ENCODE measurements at regions not wholly inside any gene's neighbourhood (a gene's known extent, or its start where the extent isn't known, plus 50 kb on each side); places are given as distances from the start of the nearest gene placed in this dataset.
"Not testable (repeated sequence)": the region's sequence is repeated elsewhere in the genome, so short reads cannot be mapped to it uniquely, and the experiment has no call there.

- ATAC-seq = no peak
- DNase-seq = no peak
- H3K4me1 Mint-ChIP-seq (ENCODE audit: low read depth) = no peaks in the 10 kb centered on the region
- no peaks in the 10 kb centered on the region for H3K9me3 Mint-ChIP-seq (ENCODE audit: insufficient read depth)
- no peaks in the 10 kb centered on the region for H3K36me3 Mint-ChIP-seq (ENCODE audit: low read depth)
- ChIA-PET CTCF (no interaction called here), POLR2A (no interaction called here)
- no peak overlapping the region for H3K27ac Mint-ChIP-seq
- H3K27me3 Mint-ChIP-seq (ENCODE audit: low read depth) = no peaks in the 10 kb centered on the region
- no peak overlapping the region for H3K4me3 Mint-ChIP-seq
Observed at GRCh38 chr12:23126794-23127193, 501.8 kb downstream of the ETNK1 start.

- Mint-ChIP-seq H3K27ac (no peak overlapping the region), H3K4me1 (ENCODE audit: low read depth) (no peaks in the 10 kb centered on the region), H3K9me3 (ENCODE audit: insufficient read depth) (no peaks in the 10 kb centered on the region), H3K27me3 (ENCODE audit: low read depth) (no peaks in the 10 kb centered on the region), H3K4me3 (no peak overlapping the region), H3K36me3 (ENCODE audit: low read depth) (no peaks in the 10 kb centered on the region)
- DNase-seq = no peak
- no peak for ATAC-seq
- POLR2A ChIA-PET = no interaction called here
- CTCF ChIA-PET = no interaction called here
Observed at GRCh38 chr12:23127701-23128100, 502.7 kb downstream of the ETNK1 start.

- CTCF ChIA-PET = no interaction called here
- ATAC-seq (no peak), DNase-seq (no peak)
- H3K27me3 Mint-ChIP-seq (ENCODE audit: low read depth) = no peaks in the 10 kb centered on the region
- no peaks in the 10 kb centered on the region for H3K36me3 Mint-ChIP-seq (ENCODE audit: low read depth)
- H3K27ac Mint-ChIP-seq = no peak overlapping the region
- POLR2A ChIA-PET = no interaction called here
- no peak overlapping the region for H3K4me3 Mint-ChIP-seq
- H3K9me3 Mint-ChIP-seq (ENCODE audit: insufficient read depth) = no peaks in the 10 kb centered on the region
- no peaks in the 10 kb centered on the region for H3K4me1 Mint-ChIP-seq (ENCODE audit: low read depth)
Observed at GRCh38 chr12:23128462-23128861, 503.5 kb downstream of the ETNK1 start.

DNA sequence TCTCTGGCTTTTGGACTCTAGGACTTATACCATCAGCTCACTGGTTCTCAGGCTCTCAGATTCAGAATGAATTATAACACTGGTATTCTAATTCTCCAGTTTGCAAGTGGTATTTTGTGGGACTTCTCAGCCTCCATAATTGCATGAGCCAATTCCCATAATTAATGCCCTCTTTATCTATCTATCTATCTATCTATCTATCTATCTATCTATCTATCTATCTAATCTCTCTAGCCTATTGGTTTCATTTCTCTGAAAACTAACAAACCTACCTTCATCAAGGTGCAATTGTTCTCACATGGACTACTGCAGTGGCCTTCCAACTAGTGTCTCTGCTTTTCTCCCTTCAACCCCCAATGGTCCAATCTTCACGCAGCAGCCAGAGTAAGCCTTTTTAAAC lies 507.4 kb downstream of the ETNK1 start:
- no peak for ATAC-seq
- Mint-ChIP-seq H3K4me1 (ENCODE audit: low read depth) (no peaks in the 10 kb centered on the region), H3K27me3 (ENCODE audit: low read depth) (no peaks in the 10 kb centered on the region), H3K4me3 (no peak overlapping the region), H3K27ac (no peak overlapping the region), H3K9me3 (ENCODE audit: insufficient read depth) (no peaks in the 10 kb centered on the region), H3K36me3 (ENCODE audit: low read depth) (no peaks in the 10 kb centered on the region)
- DNase-seq = no peak
- ChIA-PET CTCF (no interaction called here), POLR2A (no interaction called here)

GRCh38 chr12:23133471-23133870 lies 508.5 kb downstream of the ETNK1 start:
- ChIA-PET CTCF (no interaction called here), POLR2A (no interaction called here)
- H3K4me3 Mint-ChIP-seq = no peak overlapping the region
- H3K27ac Mint-ChIP-seq = no peak overlapping the region
- DNase-seq = no peak
- no peaks in the 10 kb centered on the region for H3K36me3 Mint-ChIP-seq (ENCODE audit: low read depth)
- H3K4me1 Mint-ChIP-seq (ENCODE audit: low read depth) = no peaks in the 10 kb centered on the region
- no peaks in the 10 kb centered on the region for H3K27me3 Mint-ChIP-seq (ENCODE audit: low read depth)
- no peak for ATAC-seq
- no peaks in the 10 kb centered on the region for H3K9me3 Mint-ChIP-seq (ENCODE audit: insufficient read depth)

GRCh38 chr12:23139026-23139425 lies 514.1 kb downstream of the ETNK1 start:
- no peak overlapping the region for H3K4me3 Mint-ChIP-seq
- H3K27me3 Mint-ChIP-seq (ENCODE audit: low read depth) = no peaks in the 10 kb centered on the region
- no peak overlapping the region for H3K27ac Mint-ChIP-seq
- CTCF ChIA-PET = no interaction called here
- no peak for DNase-seq
- no peaks in the 10 kb centered on the region for H3K9me3 Mint-ChIP-seq (ENCODE audit: insufficient read depth)
- no peaks in the 10 kb centered on the region for H3K36me3 Mint-ChIP-seq (ENCODE audit: low read depth)
- no peaks in the 10 kb centered on the region for H3K4me1 Mint-ChIP-seq (ENCODE audit: low read depth)
- POLR2A ChIA-PET = no interaction called here
- ATAC-seq = no peak

DNA sequence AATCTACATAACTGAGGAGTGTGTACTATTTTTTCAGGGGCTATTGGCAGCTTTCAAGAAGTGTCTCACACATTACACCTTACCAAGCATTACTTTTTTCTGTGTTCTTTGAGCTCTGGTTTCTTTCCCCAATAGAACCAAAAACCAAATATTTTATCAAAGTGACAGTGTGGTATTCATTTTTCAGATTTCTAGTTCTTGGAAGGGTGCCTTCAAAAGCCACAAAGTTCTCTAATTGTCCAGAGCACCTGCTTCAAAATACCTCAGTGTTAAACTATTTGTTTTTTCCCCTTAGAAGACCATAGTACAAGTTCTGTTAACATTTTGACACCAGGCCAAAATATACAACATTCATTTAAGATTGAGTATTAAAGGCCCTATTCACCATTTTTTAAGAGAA lies 515.7 kb downstream of the ETNK1 start:
- Mint-ChIP-seq H3K4me1 (ENCODE audit: low read depth) (no peaks in the 10 kb centered on the region), H3K9me3 (ENCODE audit: insufficient read depth) (peaks cover 7% of the 10 kb centered on the region), H3K27ac (no peak overlapping the region), H3K27me3 (ENCODE audit: low read depth) (no peaks in the 10 kb centered on the region), H3K36me3 (ENCODE audit: low read depth) (no peaks in the 10 kb centered on the region), H3K4me3 (no peak overlapping the region)
- no peak for DNase-seq
- no peak for ATAC-seq
- ChIA-PET CTCF (no interaction called here), POLR2A (no interaction called here)

GRCh38 chr12:23141335-23141734 lies 516.4 kb downstream of the ETNK1 start:
- no peak overlapping the region for H3K4me3 Mint-ChIP-seq
- DNase-seq (no peak), ATAC-seq (no peak)
- peaks cover 11% of the 10 kb centered on the region for H3K9me3 Mint-ChIP-seq (ENCODE audit: insufficient read depth)
- no peaks in the 10 kb centered on the region for H3K4me1 Mint-ChIP-seq (ENCODE audit: low read depth)
- ChIA-PET POLR2A (no interaction called here), CTCF (no interaction called here)
- no peak overlapping the region for H3K27ac Mint-ChIP-seq
- H3K27me3 Mint-ChIP-seq (ENCODE audit: low read depth) = no peaks in the 10 kb centered on the region
- no peaks in the 10 kb centered on the region for H3K36me3 Mint-ChIP-seq (ENCODE audit: low read depth)

- POLR2A ChIA-PET, ATAC-seq: not testable (repeated sequence)
Observed at GRCh38 chr12:23146070-23146469, 521.1 kb downstream of the ETNK1 start.

GRCh38 chr12:23168459-23168858 lies 543.5 kb downstream of the ETNK1 start:
- H3K4me1 Mint-ChIP-seq (ENCODE audit: low read depth) = no peaks in the 10 kb centered on the region
- no peaks in the 10 kb centered on the region for H3K9me3 Mint-ChIP-seq (ENCODE audit: insufficient read depth)
- H3K36me3 Mint-ChIP-seq (ENCODE audit: low read depth) = no peaks in the 10 kb centered on the region
- ATAC-seq (no peak), DNase-seq (no peak)
- no peak overlapping the region for H3K27ac Mint-ChIP-seq
- POLR2A ChIA-PET = no interaction called here
- H3K27me3 Mint-ChIP-seq (ENCODE audit: low read depth) = no peaks in the 10 kb centered on the region
- no peak overlapping the region for H3K4me3 Mint-ChIP-seq
- CTCF ChIA-PET = no interaction called here

More at GRCh38 chr12:23146070-23146469, 521.1 kb downstream of the ETNK1 start:
- peaks cover 11% of the 10 kb centered on the region for H3K9me3 Mint-ChIP-seq (ENCODE audit: insufficient read depth)
- CTCF ChIA-PET; H3K36me3 Mint-ChIP-seq (ENCODE audit: low read depth); H3K4me3 Mint-ChIP-seq; H3K27me3 Mint-ChIP-seq (ENCODE audit: low read depth); H3K4me1 Mint-ChIP-seq (ENCODE audit: low read depth); H3K27ac Mint-ChIP-seq; DNase-seq: not testable (repeated sequence)

DNA sequence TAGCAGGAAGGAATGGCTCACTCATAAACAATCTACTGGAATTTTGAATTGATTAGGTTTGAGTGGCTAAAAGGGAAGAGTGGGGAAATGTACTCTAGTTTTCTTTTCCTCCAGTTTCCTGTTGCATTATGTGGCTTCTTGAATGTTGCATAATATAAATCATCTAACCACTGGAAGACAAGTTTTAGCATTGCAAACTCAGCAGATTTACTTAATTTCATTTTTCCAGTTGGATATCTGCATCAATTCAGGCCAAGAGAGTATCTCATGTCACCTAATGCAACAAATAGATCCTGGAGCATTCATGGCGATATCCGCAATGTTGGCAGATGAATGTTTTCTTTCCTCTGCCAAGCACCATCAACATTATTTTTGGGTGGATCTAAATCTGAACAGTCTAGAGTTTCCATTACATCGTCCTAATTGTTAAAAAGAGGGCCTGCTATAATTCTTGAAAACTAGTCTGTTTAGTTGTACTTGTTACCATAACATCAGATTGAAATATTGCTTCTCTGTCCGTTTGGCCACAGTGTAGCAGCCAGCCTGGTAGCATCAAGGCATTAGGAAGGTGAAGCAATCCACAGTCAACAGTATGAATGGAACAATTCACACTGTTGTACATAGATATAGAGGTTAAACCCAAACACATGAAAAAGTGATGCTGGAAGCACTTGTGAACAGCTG lies 544.2 kb downstream of the ETNK1 start:
- no peak for DNase-seq
- H3K4me3 Mint-ChIP-seq = no peak overlapping the region
- H3K4me1 Mint-ChIP-seq (ENCODE audit: low read depth) = no peaks in the 10 kb centered on the region
- POLR2A ChIA-PET = no interaction called here
- H3K36me3 Mint-ChIP-seq (ENCODE audit: low read depth) = no peaks in the 10 kb centered on the region
- no peaks in the 10 kb centered on the region for H3K27me3 Mint-ChIP-seq (ENCODE audit: low read depth)
- ATAC-seq = no peak
- CTCF ChIA-PET = no interaction called here
- H3K9me3 Mint-ChIP-seq (ENCODE audit: insufficient read depth) = no peaks in the 10 kb centered on the region
- no peak overlapping the region for H3K27ac Mint-ChIP-seq

DNA sequence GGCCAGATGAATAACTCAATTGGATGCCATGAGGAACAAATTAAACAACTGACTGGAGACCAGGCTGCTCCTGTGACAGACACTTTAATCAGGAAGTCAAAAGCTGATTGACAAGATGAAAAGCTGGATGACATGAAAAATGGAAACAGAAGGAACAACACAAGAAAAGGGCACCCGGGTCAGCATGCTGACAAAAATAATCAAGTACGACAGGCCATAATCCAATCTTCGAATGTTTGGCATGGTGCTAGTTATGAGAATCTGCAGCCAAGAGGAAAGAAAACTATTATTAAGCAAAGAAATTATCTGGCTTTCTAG lies 544.7 kb downstream of the ETNK1 start:
- Mint-ChIP-seq H3K9me3 (ENCODE audit: insufficient read depth) (no peaks in the 10 kb centered on the region), H3K27me3 (ENCODE audit: low read depth) (no peaks in the 10 kb centered on the region), H3K27ac (no peak overlapping the region), H3K36me3 (ENCODE audit: low read depth) (no peaks in the 10 kb centered on the region), H3K4me1 (ENCODE audit: low read depth) (no peaks in the 10 kb centered on the region), H3K4me3 (no peak overlapping the region)
- CTCF ChIA-PET = no interaction called here
- ATAC-seq (no peak), DNase-seq (no peak)
- POLR2A ChIA-PET = no interaction called here

- no peaks in the 10 kb centered on the region for H3K36me3 Mint-ChIP-seq (ENCODE audit: low read depth)
- ATAC-seq (no peak), DNase-seq (no peak)
- H3K9me3 Mint-ChIP-seq (ENCODE audit: insufficient read depth) = no peaks in the 10 kb centered on the region
- no peaks in the 10 kb centered on the region for H3K27me3 Mint-ChIP-seq (ENCODE audit: low read depth)
- no peak overlapping the region for H3K27ac Mint-ChIP-seq
- ChIA-PET CTCF (no interaction called here), POLR2A (no interaction called here)
- no peaks in the 10 kb centered on the region for H3K4me1 Mint-ChIP-seq (ENCODE audit: low read depth)
- no peak overlapping the region for H3K4me3 Mint-ChIP-seq
Observed at GRCh38 chr12:23174917-23175316, 549.9 kb downstream of the ETNK1 start.
